GM18511 (cell line): ENCODE measurements at regions not wholly inside any gene's neighbourhood (a gene's known extent, or its start where the extent isn't known, plus 50 kb on each side); places are given as distances from the start of the nearest gene placed in this dataset.
A peak's percentile ranks its signal among the peaks of the same experiment; 100 is the strongest.
"Not testable (repeated sequence)": the region's sequence is repeated elsewhere in the genome, so short reads cannot be mapped to it uniquely, and the experiment has no call there.

Source experiments
- ATAC-seq: cut with Tn5 transposase; IDR thresholded peaks from one replicate; pipeline ENCODE4 v1.9.1; 2021; ENCODE audit warnings: mild to moderate bottlenecking, moderate library complexity; ENCODE audit not compliant: unreplicated experiment

GRCh38 chr3:150329408-150329807, 78.7 kb upstream of the TSC22D2 start:
- no peak for ATAC-seq

- no peak for ATAC-seq
These were observed 79.5 kb upstream of the TSC22D2 start for GRCh38 chr3:150328654-150329040.

DNA sequence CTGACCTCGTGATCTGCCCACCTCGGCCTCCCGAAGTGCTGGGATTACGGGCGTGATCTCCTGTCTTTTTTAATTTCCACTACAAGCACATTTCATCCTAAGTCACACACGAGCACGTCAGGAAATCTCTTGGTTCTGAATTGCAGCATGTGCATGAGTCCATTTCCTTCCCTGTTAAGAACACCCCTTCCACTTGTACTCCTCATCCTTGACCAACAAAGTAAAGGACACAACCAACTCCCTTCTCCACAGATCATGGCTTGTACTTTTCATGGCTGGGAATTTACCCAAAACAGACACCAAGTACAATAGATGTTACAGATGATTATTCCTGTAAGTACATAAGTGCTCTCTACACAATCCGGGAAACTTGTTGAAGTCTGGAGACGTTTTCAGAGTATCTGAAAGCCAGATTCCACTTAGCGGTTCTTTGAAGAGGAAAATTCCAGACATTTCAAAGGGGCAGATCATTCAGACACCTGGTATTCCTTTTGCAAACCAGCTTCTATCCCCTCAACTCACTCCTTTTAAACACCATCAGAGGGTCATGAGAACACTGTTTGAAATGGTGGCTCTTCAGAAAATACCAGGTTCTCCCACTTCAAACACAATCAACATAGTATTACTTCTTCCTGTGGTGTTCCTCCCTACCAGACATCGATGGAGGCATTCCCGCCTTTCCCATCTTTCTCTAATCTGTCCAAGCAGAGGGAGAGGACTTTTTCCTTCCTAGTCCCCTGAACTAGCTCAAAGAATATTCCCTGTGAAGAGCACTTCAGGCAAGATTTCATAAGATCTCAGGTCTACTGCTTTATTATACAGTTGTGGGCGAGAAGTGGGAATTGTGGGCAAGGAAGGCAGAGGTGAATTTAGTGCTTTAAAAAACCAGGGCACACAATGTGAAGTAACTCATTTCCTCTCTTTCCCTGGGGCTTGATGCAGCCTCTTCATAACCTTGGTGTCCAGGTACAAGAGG, 80.1 kb upstream of the TSC22D2 start:
- ATAC-seq, result no peak

GRCh38 chr3:150324788-150325187, 83.3 kb upstream of the TSC22D2 start:
- ATAC-seq, result no peak

- no peak for ATAC-seq
These were observed 83.9 kb upstream of the TSC22D2 start for GRCh38 chr3:150324245-150324644.

DNA sequence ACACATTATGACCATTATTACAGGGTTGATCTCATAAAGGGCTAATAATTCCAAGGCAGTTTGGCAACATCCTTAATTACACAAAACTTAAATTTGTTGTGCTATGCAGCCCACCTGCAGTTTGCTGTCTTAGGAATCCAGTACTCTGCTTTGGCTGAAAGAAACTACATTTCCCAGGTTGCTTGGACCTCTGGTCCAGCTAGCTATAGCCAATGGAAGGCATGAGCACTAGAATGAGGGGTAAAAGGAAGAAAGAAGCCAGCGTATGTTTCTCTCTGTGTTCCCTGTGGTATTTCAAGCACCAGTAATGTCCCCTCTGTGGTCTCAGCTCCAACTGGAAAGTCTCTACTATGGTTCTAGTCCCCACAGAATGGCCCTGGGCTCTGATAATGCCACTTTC, 84.3 kb upstream of the TSC22D2 start:
- ATAC-seq, result no peak

- not testable (repeated sequence) for ATAC-seq
These were observed 85.0 kb upstream of the TSC22D2 start for GRCh38 chr3:150323091-150323490.

DNA sequence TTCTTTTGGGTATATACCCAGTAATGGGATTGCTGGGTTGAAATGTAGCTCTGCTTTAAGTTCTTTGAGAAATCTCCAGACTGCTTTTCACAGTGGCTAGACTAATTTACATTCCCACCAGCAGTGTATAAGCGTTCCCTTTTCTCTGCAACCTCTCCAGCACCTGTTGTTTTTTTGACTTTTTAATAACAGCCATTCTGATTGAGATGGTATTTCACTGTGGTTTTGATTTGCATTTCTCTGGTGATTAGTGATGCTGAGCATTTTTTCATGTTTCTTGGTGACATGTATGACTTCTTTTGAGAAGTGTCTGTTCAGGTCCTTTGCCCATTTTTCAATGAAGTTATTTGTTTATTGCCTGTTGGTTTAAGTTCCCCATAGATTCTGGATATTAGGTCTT, 87.1 kb upstream of the TSC22D2 start:
- ATAC-seq, result peak; percentile 49

GRCh38 chr3:150319900-150320299, 88.2 kb upstream of the TSC22D2 start:
- ATAC-seq, result no peak

DNA sequence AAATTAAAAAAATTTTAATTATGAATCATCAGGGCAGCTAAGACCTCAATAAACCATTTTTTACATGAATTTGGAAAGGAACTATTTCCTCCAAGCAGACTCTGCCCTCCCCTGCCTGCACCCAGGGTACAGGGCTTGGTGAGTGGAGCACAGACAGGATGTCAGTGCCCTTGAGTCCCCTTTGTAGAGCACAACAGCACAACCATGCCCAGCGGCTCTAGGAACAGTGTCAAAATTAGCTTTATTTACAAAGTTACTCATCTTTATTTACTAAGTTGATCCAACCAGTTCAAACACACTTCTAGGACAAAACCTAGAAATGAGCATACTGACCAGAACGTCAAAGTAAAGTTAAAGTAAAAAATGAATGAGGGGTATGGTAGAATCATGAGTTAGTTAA, 90.6 kb upstream of the TSC22D2 start:
- no peak for ATAC-seq

DNA sequence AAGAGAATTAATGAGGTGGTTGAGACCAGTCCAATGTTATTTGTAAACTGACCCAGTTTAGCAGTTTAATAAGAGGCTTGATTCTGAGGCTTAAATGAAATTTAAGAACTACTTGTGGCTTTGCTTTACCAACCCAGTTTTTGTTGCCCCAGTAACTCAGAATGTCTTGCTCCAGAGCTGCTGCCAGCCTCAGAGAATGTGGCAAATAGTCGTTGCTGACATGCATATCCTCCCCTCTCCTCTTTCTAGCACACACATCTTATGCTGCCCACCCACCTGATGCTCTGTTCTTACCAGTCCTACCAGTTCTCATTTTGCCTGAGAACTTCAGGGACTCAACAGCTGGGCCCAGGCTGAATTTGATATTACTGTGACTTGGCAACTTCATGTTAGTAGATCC, 92.4 kb upstream of the TSC22D2 start:
- no peak for ATAC-seq

DNA sequence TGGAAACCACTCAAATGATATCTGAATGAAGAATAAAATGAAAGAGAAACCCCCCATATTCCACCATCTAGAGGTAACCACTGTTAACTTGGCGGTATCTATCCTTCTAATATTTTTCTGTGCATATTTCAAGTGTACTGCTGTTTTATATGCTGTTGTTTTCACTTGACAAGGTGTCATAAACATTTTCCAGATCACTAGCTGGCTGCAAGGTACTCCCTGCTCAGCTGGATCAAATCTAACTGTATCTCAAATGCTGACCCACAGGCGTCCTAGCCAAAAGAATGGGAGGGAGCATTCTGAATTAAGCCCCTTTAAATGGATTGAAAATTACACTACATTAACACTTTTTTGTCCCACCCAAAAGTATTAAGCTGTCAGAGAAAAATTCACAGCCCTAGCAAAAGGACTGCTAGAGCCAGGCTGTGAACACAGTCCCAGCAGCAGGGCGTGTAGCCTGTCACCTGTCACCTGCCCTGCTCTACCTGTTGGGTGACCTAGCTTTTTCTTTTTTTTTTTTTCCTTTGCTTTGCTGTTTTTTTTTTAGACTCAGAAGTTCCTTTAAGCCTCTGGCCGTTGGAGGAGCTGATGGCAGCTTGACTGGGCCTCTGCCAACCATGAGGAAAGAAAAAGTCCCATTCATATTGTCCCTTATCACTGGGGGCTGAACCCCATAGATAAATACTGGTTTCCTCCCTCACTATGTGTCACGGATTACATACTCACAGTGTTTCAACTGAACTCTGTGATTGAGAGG, 93.7 kb upstream of the TSC22D2 start:
- no peak for ATAC-seq

GRCh38 chr3:150312018-150312657, 96.0 kb upstream of the TSC22D2 start:
- ATAC-seq, result no peak

- no peak for ATAC-seq
These were observed 96.9 kb upstream of the TSC22D2 start for GRCh38 chr3:150311156-150311555.

- no peak for ATAC-seq
These were observed 98.5 kb upstream of the TSC22D2 start for GRCh38 chr3:150309557-150309956.

DNA sequence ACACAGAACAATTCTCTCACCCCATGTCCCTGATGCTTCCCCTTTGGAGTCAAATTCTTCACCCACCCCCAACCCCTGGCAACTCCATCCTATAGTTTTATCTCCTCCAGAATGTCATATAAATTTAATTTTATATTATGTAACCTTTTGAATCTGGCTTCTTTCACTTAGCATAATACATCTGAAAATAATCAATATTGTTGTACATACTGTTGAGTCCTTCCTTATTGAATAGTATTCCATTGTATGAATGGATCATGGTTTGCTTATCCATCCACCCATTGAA, 98.9 kb upstream of the TSC22D2 start:
- ATAC-seq, result no peak

DNA sequence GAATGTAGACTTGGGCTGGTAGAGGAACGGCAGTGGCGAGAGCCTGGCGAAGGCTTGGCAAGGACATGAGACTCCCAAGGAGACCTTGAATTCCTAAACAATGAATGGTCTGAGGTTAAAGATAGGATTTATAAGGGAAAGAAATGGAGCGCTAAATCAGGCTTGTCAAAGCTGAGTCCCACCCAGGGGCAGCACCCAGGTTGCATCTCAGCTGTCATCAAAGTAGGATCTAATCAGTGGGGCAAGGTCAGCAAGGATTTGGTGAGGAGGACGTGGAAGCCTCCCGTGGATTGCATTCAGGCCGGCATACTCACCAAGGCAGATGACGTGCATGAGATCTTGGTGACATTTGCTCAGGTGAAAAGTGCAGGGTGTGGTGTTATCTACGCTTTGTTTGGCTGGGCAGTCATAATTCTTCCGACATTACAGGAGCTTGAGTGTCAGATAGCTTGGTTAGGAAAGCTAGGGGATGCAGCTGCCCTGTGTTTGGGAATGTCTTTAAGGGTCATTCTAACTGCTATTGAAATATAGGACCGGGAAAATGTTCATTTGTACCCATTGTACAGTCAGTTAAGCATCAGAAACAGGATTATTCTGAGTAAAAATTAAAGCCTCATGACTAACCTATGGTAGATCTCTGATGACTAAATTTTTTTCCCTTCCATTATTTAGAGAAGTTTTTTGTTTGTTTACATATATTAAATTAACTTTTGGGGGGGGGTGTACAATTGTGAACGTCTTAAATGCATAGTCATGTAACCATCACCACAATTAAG, 99.4 kb upstream of the TSC22D2 start:
- ATAC-seq, result no peak

DNA sequence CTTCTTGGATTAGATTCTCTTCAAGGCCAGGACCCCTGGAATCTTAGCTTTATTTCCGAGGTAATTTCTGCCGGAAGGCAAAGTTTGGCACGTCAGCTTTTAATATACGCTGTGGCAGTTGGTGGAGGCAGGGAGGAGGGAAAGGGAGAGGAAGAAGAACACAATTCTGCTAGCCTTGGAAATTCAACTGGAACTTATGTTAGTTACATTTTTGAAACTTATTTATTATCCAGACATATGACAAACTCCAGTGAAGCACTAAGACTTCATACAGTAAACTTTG, 100.1 kb upstream of the TSC22D2 start:
- ATAC-seq, result no peak

GRCh38 chr3:150307311-150308036, 100.6 kb upstream of the TSC22D2 start:
- ATAC-seq, result no peak

DNA sequence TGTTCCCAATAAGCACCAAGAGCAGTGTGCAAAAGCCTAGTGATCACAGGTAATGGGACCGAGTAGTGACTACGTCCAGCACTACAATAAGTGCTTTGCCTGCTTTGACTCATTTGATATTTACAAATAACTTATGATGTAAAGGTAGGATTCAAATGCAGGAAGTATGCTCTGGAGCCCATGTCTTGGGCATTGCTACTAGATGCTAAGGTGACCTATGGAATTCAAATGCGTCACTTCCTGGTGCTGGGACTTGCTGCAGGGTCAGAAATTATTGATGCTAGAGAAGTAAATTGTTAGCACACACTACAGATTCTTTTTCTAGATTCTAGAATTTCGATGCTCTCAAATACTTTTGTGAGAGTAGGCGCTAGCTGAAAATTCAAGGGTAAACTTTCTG, 101.2 kb upstream of the TSC22D2 start:
- ATAC-seq, result no peak

DNA sequence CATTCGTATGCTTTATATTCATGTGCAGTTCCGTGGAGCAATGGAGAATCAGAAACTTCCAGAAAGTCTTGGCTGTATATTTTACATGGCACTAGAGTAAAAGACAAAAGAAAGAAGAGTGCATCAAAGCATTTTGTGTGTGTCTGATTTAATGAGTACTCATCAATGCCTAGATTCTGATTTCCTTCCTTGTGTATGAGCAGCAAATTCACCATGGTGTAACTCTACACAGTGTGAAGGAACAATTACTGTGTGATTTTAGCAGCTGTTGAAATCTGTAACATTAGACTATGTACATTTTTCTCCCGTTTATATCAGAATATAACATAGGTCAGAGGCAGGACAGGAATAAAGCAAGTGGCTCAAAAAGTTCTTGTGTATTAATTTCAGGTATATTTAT, 102.0 kb upstream of the TSC22D2 start:
- no peak for ATAC-seq
